Thymus (tissue), 11 donors: ENCODE measurements at regions not wholly inside any gene's neighbourhood (a gene's known extent, or its start where the extent isn't known, plus 50 kb on each side); places are given as distances from the start of the nearest gene placed in this dataset.

Experiments
- DNase-seq, 9 donors: peaks; one replicate each; pipeline ENCODE4 v3.0.0-alpha.2; 2013; ENCODE audit warnings: low spot score in 9 of 9, low read depth in 6 of 9, missing footprints in 1 of 9
- H3K27ac ChIP-seq, 2 donors: one replicate each; pipeline ENCODE4 v1.5.1; 2013; ENCODE audit warnings: control low read depth in 1 of 2, low read depth in 1 of 2, low read length in 1 of 2, mild to moderate bottlenecking in 1 of 2, moderate library complexity in 1 of 2
- H3K27me3 ChIP-seq, 2 donors: one replicate each; pipeline ENCODE4 v1.5.1; 2013; ENCODE audit warnings: low read length in 1 of 2; ENCODE audit not compliant: control insufficient read depth in 2 of 2, insufficient read depth in 1 of 2
- H3K36me3 ChIP-seq, 2 donors: one replicate each; pipeline ENCODE4 v1.5.1; 2013; ENCODE audit warnings: low read length in 1 of 2, mild to moderate bottlenecking in 1 of 2, moderate library complexity in 1 of 2; ENCODE audit not compliant: control insufficient read depth in 2 of 2, insufficient read depth in 2 of 2
- H3K4me1 ChIP-seq, 2 donors: one replicate each; pipeline ENCODE4 v1.5.1; 2013; ENCODE audit warnings: low read length in 2 of 2; ENCODE audit not compliant: control insufficient read depth in 2 of 2, insufficient read depth in 2 of 2
- H3K4me3 ChIP-seq, 2 donors: one replicate each; pipeline ENCODE4 v1.5.1; 2013; ENCODE audit warnings: low read length in 2 of 2, control low read depth in 1 of 2, mild to moderate bottlenecking in 1 of 2
- H3K9me3 ChIP-seq, 2 donors: one replicate each; pipeline ENCODE4 v1.5.1; 2013; ENCODE audit warnings: low read length in 1 of 2, mild to moderate bottlenecking in 1 of 2; ENCODE audit not compliant: control insufficient read depth in 2 of 2, insufficient read depth in 1 of 2
- WGBS: extraction: QIAGEN DNeasy Blood & Tissue Kit; methylation state at CpG from one replicate; pipeline ENCODE4 v1.1.7; 2013; 5-methylcytosine and 5-hydroxymethylcytosine counted together
- donor health status: healthy.

DNA sequence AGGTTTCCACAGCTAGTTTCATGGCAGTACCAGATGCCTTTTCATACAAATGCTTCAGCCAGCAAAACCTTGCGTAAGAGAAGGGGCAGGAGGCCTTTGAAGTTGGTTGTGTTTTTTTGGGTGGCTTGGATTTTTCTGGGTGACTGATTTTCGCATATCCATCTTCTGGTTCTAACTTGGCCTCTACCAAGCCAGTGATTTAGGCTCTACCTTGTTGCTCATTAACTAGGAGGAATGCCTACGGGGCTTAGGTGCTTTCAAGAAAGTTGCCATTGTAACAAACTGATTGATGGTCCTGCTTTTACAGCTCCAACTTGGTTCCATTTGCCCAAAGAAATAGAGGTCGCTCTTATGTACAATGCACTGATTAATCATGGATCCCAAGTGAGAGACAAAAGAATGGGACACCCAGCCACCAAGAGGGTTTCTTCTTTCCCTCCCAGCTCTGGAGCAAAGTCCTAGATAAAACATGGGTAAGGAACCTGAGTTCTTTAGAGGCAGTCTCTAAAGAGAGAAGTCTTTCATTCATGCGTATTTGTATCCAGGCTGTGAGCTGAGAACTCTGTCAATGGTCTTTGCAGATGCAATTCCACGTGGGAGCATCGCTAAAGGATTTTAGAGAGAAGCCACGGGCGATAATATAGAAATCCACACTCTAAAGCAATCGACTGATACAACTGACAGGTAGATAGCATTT is 92.1 kb upstream of the FGFR2 start:
- Histone ChIP-seq H3K27me3 (no peaks in the 10 kb centered on the region), H3K36me3 (no peaks in the 10 kb centered on the region), H3K4me3 (no peak overlapping the region), H3K4me1 (peaks cover 0 to 2% of the 10 kb centered on the region in 2 donors), H3K9me3 (no peaks in the 10 kb centered on the region), H3K27ac (no peak overlapping the region)
- DNase-seq: no peak
- 92% methylated on average over 10 of the region's 10 CpGs for WGBS

DNA sequence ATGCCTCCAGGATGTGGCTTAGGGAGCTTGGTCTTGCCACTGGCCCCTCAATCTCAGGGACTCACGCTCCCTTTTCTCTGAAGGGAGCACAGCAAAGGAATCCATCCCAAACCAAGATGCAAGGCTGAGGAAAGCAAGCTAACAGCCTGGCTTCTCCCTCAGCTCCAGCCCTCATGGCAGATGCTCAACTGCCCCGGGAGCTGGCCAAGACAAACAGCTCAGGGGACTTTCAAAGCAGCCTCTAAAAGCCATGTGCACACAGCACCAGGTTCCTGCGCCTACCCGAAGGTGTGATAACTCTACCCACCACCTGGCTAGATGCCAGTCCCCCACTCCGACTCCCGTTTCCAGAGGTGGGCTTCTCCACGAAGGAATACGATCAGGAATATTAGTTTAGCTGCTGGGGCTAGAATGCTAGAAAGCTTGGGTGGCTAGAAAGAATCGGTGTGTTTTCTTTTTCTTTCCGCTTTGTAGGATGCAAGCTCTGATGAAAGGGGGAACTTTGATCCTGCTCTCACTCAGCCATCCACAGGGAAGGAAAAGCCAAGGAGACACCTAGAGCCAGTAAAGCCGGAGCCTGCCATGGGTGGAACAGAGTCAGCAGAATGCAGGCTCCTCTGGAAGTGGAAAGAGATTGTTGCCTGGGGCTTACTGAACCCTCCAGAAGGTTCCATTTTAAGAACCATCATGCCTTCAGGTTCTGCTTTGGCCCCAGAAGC is 89.0 kb upstream of the FGFR2 start:
- 82% methylated on average over 11 of the region's 11 CpGs for WGBS
- Histone ChIP-seq H3K4me1 (peaks cover 0 to 6% of the 10 kb centered on the region in 2 donors), H3K36me3 (no peaks in the 10 kb centered on the region), H3K4me3 (no peak overlapping the region), H3K27ac (peak overlapping the region in 1 of 2 donors; percentile 58), H3K27me3 (no peaks in the 10 kb centered on the region), H3K9me3 (no peaks in the 10 kb centered on the region)
- DNase-seq: no peak

DNA sequence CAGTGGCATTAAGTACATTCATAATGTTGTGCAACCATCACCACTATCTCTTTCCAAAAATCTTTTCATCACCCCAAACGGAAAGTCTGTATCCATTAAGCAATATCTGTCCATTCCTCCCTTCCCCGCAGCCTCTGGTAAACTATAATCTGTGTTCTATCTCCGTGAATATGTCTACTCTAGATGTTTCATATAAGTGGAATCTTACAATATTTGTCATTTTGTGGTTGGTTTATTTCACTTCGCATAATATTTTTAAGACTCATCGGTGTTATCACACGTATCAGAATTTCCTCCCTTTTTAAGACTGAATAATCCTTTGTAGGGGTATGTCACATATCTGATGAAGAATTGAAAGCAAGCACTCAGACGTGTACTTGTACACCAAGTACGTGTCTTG is 86.0 kb upstream of the FGFR2 start:
- Histone ChIP-seq H3K9me3 (no peaks in the 10 kb centered on the region), H3K4me3 (no peak overlapping the region), H3K36me3 (no peaks in the 10 kb centered on the region), H3K4me1 (peaks cover 0 to 4% of the 10 kb centered on the region in 2 donors), H3K27ac (no peak overlapping the region), H3K27me3 (no peaks in the 10 kb centered on the region)
- no peak for DNase-seq
- WGBS: 93% methylated on average over 8 of the region's 8 CpGs

DNA sequence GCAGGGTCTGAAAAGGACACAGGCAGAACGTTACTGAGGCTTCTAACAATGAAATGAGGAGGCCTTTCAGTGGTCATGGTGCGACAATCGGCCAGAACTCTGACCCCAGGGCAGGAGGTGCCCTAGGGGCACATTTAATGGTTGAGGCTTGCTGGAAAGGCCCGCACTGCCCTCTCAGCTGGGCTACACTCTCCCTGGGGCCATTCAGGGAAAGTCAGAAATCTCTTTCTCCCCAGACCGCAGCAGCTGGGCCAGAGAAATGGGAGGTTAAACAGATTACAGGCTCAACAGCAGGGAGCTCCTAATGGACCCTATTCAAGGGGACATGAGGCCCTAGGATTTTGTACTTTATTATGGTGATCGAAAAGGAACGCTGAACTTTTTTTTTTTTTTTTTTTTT is 85.6 kb upstream of the FGFR2 start:
- 89% methylated on average over 7 of the region's 7 CpGs for WGBS
- no peaks in the 10 kb centered on the region for H3K9me3 ChIP-seq
- no peaks in the 10 kb centered on the region for H3K36me3 ChIP-seq
- no peak overlapping the region for H3K4me3 ChIP-seq
- no peak overlapping the region for H3K27ac ChIP-seq
- H3K27me3 ChIP-seq: no peaks in the 10 kb centered on the region
- H3K4me1 ChIP-seq: peaks cover 0 to 4% of the 10 kb centered on the region in 2 donors
- no peak for DNase-seq

DNA sequence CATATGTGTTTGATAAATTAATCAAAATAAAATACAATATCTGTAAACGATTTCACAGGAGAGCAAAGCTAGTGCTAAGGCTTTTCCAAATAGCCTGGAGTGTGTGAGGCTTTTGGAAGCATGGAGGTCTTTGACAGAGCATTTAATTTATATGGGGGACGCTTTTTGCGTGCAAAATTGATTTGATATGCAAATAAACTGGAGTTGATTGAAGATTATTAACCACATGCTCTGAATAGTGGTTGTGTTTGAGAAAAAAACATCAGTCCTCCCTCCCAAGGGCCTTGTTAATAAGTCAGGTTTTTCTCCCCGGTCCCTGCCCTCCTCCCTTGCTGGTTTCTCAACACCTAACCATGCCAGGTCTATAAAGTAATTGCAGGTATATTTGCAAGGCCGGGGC is 85.1 kb upstream of the FGFR2 start:
- 93% methylated on average over 5 of the region's 5 CpGs for WGBS
- H3K27ac ChIP-seq: no peak overlapping the region
- H3K4me3 ChIP-seq: no peak overlapping the region
- H3K36me3 ChIP-seq: no peaks in the 10 kb centered on the region
- no peaks in the 10 kb centered on the region for H3K27me3 ChIP-seq
- DNase-seq: no peak
- no peaks in the 10 kb centered on the region for H3K9me3 ChIP-seq
- H3K4me1 ChIP-seq: peaks cover 0 to 4% of the 10 kb centered on the region in 2 donors

DNA sequence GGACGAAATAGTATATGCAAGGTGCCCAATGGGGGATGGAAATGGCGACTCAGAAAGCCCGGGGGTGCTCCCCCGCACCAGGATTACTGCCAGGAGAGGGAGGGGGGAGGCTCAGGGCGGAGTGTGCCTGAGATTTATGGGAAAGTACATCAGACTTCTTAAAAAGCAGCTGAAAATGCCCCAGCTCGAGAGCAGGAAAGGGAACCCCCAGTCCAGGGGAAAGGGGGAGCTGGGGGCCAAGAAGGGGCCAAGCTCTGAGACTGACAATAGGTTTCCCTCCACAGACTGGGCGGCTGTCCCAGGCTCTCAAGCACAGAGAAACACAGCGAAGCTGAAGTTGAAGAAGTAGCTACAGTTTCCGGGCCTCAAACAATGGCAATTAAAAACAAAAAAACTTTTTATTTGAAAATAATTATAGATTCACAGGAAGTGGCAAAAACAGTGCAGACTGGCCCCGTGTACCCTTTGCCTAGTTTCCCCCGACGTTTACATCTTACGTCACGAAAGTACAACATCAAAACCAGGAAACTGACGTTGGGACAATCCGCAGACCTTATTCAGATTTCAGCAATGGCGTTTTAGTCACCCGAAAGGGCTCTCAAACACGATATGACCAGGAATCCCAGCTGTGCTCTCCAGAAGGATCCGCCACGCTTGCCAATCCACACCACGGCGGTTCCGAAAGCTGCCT is 83.9 kb upstream of the FGFR2 start:
- WGBS: 77% methylated on average over 24 of the region's 24 CpGs
- H3K27ac ChIP-seq: no peak overlapping the region
- DNase-seq: no peak
- no peaks in the 10 kb centered on the region for H3K36me3 ChIP-seq
- H3K4me3 ChIP-seq: no peak overlapping the region
- H3K9me3 ChIP-seq: no peaks in the 10 kb centered on the region
- H3K4me1 ChIP-seq: peaks cover 0 to 4% of the 10 kb centered on the region in 2 donors
- H3K27me3 ChIP-seq: no peaks in the 10 kb centered on the region

DNA sequence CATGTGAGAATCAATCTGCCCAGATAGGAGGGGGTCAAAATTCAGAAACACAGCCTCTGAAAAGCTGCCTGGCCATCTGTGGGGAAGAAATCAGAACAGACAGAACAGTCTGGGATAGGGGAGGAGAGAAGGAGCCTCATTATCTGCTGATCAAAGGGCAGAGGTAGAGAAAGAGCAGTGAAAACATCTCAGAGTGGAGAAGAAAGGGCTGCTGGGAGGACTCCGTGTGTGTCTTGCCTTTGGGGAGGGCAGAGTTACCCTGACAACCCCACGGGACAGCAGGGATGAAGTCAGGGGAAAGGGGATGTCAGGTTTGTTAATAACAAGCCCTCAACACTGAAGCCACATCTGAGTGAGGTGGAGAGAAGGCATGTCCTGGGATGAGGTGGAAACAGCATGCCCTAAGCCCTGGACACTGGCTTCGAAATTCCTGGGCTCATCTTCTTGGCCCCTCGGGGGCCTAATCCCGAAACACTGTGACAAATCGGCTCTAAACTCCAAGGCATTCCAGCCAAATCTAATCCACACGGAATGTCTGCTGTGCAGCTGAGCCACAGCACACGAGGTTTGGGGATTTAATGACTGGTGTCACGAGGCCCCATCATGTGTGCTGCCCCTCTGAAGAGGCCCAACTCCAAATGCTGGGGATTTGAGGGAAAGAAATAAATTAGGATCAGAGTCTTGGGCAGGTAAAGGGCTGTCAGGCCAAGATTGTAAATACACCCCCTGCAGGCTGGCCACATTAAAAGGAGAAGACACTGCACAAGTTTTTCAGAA is 82.8 kb upstream of the FGFR2 start:
- Histone ChIP-seq H3K27me3 (no peaks in the 10 kb centered on the region), H3K9me3 (no peaks in the 10 kb centered on the region), H3K4me1 (peaks cover 0 to 4% of the 10 kb centered on the region in 2 donors), H3K4me3 (no peak overlapping the region), H3K36me3 (no peaks in the 10 kb centered on the region), H3K27ac (no peak overlapping the region)
- no peak for DNase-seq
- 76% methylated on average over 9 of the region's 9 CpGs for WGBS

DNA sequence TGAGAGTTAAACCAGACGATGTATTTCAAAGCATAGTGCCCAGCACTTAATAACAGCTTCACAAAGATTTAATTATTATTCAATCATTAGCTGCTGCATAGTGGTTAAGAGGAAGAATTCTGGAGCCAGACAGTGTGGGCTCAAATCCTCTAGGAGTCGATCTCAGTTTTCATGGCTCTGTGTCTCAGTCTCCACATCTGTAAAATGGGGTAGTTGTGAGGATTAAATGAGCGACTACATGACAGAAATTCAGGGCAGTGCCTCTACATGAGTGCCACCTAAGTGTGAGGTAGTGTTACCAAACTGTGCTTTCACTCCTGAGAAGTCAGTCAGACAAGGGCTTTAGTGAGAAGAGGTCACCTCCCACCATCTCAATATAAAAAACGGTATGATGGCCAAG is 81.7 kb upstream of the FGFR2 start:
- Histone ChIP-seq H3K4me1 (peaks cover 0 to 4% of the 10 kb centered on the region in 2 donors), H3K27me3 (no peaks in the 10 kb centered on the region), H3K9me3 (no peaks in the 10 kb centered on the region), H3K27ac (no peak overlapping the region), H3K4me3 (no peak overlapping the region), H3K36me3 (no peaks in the 10 kb centered on the region)
- 94% methylated on average over 4 of the region's 4 CpGs for WGBS
- DNase-seq: no peak
